GM21825 (cell line): ENCODE measurements at regions not wholly inside any gene's neighbourhood (a gene's known extent, or its start where the extent isn't known, plus 50 kb on each side); places are given as distances from the start of the nearest gene placed in this dataset.
"Not testable (repeated sequence)": the region's sequence is repeated elsewhere in the genome, so short reads cannot be mapped to it uniquely, and the experiment has no call there.

ENCODE experiments used
- ATAC-seq: cut with Tn5 transposase; IDR thresholded peaks from one replicate; pipeline ENCODE4 v1.9.1; 2021; ENCODE audit warnings: mild to moderate bottlenecking, moderate library complexity; ENCODE audit not compliant: unreplicated experiment

GRCh38 chr13:79847882-79848592 is 367.1 kb downstream of the NDFIP2 start:
- ATAC-seq, result no peak

GRCh38 chr13:79846386-79846785 is 365.4 kb downstream of the NDFIP2 start:
- ATAC-seq, result no peak

GRCh38 chr13:79837741-79838450 is 356.9 kb downstream of the NDFIP2 start:
- no peak for ATAC-seq

- not testable (repeated sequence) for ATAC-seq
Observed at GRCh38 chr13:79836121-79836520, 355.2 kb downstream of the NDFIP2 start.

GRCh38 chr13:79834876-79835275 is 353.9 kb downstream of the NDFIP2 start:
- ATAC-seq, result no peak

GRCh38 chr13:79833991-79834390 is 353.0 kb downstream of the NDFIP2 start:
- ATAC-seq, result no peak

- ATAC-seq, result no peak
Observed at GRCh38 chr13:79831556-79831955, 350.6 kb downstream of the NDFIP2 start.

- ATAC-seq, result no peak
Observed at GRCh38 chr13:79830945-79831344, 350.0 kb downstream of the NDFIP2 start.

- ATAC-seq, result no peak
Observed at GRCh38 chr13:79830426-79830825, 349.5 kb downstream of the NDFIP2 start.

- ATAC-seq, result no peak
Observed at GRCh38 chr13:79829880-79830279, 348.9 kb downstream of the NDFIP2 start.

GRCh38 chr13:79825959-79826358 is 345.0 kb downstream of the NDFIP2 start:
- no peak for ATAC-seq

GRCh38 chr13:79815041-79815440 is 334.1 kb downstream of the NDFIP2 start:
- no peak for ATAC-seq

GRCh38 chr13:79812070-79812850 is 331.3 kb downstream of the NDFIP2 start:
- peak; percentile 85 for ATAC-seq

GRCh38 chr13:79811170-79811569 is 330.2 kb downstream of the NDFIP2 start:
- no peak for ATAC-seq

GRCh38 chr13:79810669-79811068 is 329.7 kb downstream of the NDFIP2 start:
- no peak for ATAC-seq

GRCh38 chr13:79810018-79810417 is 329.1 kb downstream of the NDFIP2 start:
- no peak for ATAC-seq

GRCh38 chr13:79808475-79808874 is 327.5 kb downstream of the NDFIP2 start:
- no peak for ATAC-seq

- no peak for ATAC-seq
Observed at GRCh38 chr13:79807554-79807953, 326.6 kb downstream of the NDFIP2 start.

GRCh38 chr13:79806821-79807220 is 325.9 kb downstream of the NDFIP2 start:
- no peak for ATAC-seq

- ATAC-seq, result no peak
Observed at GRCh38 chr13:79805317-79805716, 324.4 kb downstream of the NDFIP2 start.

- no peak for ATAC-seq
Observed at GRCh38 chr13:79803989-79804388, 323.0 kb downstream of the NDFIP2 start.

GRCh38 chr13:79803296-79803695 is 322.3 kb downstream of the NDFIP2 start:
- no peak for ATAC-seq
